Neural crest cell (in vitro differentiated cells): ENCODE measurements at regions not wholly inside any gene's neighbourhood (a gene's known extent, or its start where the extent isn't known, plus 50 kb on each side); places are given as distances from the start of the nearest gene placed in this dataset.

Experiments used
- DNase-seq: peaks from one replicate; pipeline ENCODE4 v3.0.0; 2021; ENCODE audit warnings: low read depth, mixed read lengths, low spot score
- H3K27ac Mint-ChIP-seq: one replicate; pipeline ENCODE4 v1.8.0; 2021; ENCODE audit warnings: mild to moderate bottlenecking, mixed read lengths; ENCODE audit not compliant: unreplicated experiment
- H3K27me3 Mint-ChIP-seq: 2 replicates; pipeline ENCODE4 v1.8.0; 2021; ENCODE audit warnings: low read depth, mild to moderate bottlenecking, mixed read lengths
- H3K36me3 Mint-ChIP-seq: 2 replicates; pipeline ENCODE4 v1.8.0; 2021; ENCODE audit warnings: low read depth, mild to moderate bottlenecking, mixed read lengths
- H3K4me1 Mint-ChIP-seq: 2 replicates; pipeline ENCODE4 v1.8.0; 2021; ENCODE audit warnings: mixed read lengths
- H3K4me3 Mint-ChIP-seq: one replicate; pipeline ENCODE4 v1.8.0; 2021; ENCODE audit warnings: mild to moderate bottlenecking, mixed read lengths
- H3K9me3 Mint-ChIP-seq: 2 replicates; pipeline ENCODE4 v1.8.0; 2021; ENCODE audit warnings: mixed read lengths
- CTCF ChIP-seq: fragments of 200-600 bp; sonication (generic); conservative IDR thresholded peaks from 2 replicates; pipeline ENCODE4 v1.5.0; 2021; ENCODE audit warnings: antibody characterized with exemption, mild to moderate bottlenecking

GRCh38 chr17:51398687-51399086 is 138.3 kb downstream of the UTP18 start:
- Mint-ChIP-seq H3K4me3 (no peak overlapping the region), H3K4me1 (no peaks in the 10 kb centered on the region), H3K9me3 (peaks cover 2% of the 10 kb centered on the region), H3K27ac (no peak overlapping the region), H3K27me3 (no peaks in the 10 kb centered on the region), H3K36me3 (no peaks in the 10 kb centered on the region)
- no peak for DNase-seq
- TF ChIP-seq CTCF: no peak

- H3K27ac Mint-ChIP-seq: no peak overlapping the region
- peaks cover 2% of the 10 kb centered on the region for H3K9me3 Mint-ChIP-seq
- H3K27me3 Mint-ChIP-seq: no peaks in the 10 kb centered on the region
- no peak for DNase-seq
- H3K36me3 Mint-ChIP-seq: no peaks in the 10 kb centered on the region
- no peak for TF ChIP-seq CTCF
- no peaks in the 10 kb centered on the region for H3K4me1 Mint-ChIP-seq
- no peak overlapping the region for H3K4me3 Mint-ChIP-seq
Measured at GRCh38 chr17:51401279-51401678, 140.9 kb downstream of the UTP18 start.

- Mint-ChIP-seq H3K27ac (no peak overlapping the region), H3K4me1 (no peaks in the 10 kb centered on the region), H3K4me3 (no peak overlapping the region), H3K36me3 (no peaks in the 10 kb centered on the region), H3K9me3 (no peaks in the 10 kb centered on the region), H3K27me3 (no peaks in the 10 kb centered on the region)
- DNase-seq: no peak
- TF ChIP-seq CTCF: no peak
Measured at GRCh38 chr17:51402899-51403298, 142.6 kb downstream of the UTP18 start.

DNA sequence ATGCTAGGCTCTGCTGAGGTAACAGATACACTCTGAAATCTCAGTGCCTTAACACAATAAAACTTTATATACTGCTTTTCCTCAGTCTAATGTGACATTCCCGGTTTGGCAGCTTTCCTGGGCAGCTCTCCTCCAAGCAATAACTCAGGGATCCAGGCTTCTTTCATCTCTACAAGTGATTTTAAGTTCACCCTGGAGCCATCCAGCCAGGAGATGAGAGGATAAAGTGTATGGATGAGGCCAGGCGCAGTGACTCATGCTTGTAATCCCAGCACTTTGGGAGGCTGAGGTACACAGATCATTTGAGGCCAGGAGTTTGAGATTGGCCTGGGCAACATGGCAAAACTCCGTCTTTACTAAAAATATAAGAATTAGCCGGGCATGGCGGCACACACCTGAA is 147.2 kb downstream of the UTP18 start:
- no peak overlapping the region for H3K4me3 Mint-ChIP-seq
- H3K36me3 Mint-ChIP-seq: no peaks in the 10 kb centered on the region
- peaks cover 3% of the 10 kb centered on the region for H3K27me3 Mint-ChIP-seq
- no peaks in the 10 kb centered on the region for H3K4me1 Mint-ChIP-seq
- no peak for TF ChIP-seq CTCF
- no peak overlapping the region for H3K27ac Mint-ChIP-seq
- no peak for DNase-seq
- no peaks in the 10 kb centered on the region for H3K9me3 Mint-ChIP-seq

DNA sequence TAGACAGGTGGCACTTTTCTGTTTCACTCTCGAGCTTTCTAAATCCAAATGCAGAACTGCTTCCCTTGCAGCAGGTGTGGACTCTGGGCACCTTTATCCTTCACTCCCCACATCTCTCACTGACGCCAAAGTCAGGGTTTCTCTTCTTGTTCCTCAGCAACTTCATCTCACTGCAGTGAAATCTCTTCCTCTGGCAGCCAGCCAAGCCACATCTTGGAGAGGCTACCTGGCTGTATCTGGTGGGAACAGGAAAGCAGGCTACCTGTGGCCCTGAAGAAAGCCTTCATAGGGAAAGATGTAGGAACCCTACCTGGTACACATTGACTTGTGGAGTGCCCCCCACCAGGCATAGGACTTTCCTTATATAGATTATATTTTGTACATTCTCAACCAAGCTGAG is 159.1 kb downstream of the UTP18 start:
- no peaks in the 10 kb centered on the region for H3K36me3 Mint-ChIP-seq
- peaks cover 7% of the 10 kb centered on the region for H3K27me3 Mint-ChIP-seq
- no peak overlapping the region for H3K4me3 Mint-ChIP-seq
- no peak for TF ChIP-seq CTCF
- H3K9me3 Mint-ChIP-seq: peaks cover 12% of the 10 kb centered on the region
- H3K27ac Mint-ChIP-seq: no peak overlapping the region
- peaks cover 8% of the 10 kb centered on the region for H3K4me1 Mint-ChIP-seq
- DNase-seq: no peak

- DNase-seq: no peak
- no peak overlapping the region for H3K27ac Mint-ChIP-seq
- H3K4me3 Mint-ChIP-seq: no peak overlapping the region
- peaks cover 8% of the 10 kb centered on the region for H3K4me1 Mint-ChIP-seq
- H3K27me3 Mint-ChIP-seq: peaks cover 7% of the 10 kb centered on the region
- peaks cover 12% of the 10 kb centered on the region for H3K9me3 Mint-ChIP-seq
- no peaks in the 10 kb centered on the region for H3K36me3 Mint-ChIP-seq
- TF ChIP-seq CTCF: no peak
Measured at GRCh38 chr17:51421525-51421924, 161.2 kb downstream of the UTP18 start.
